ENCODE measurements at regions not wholly inside any gene's neighbourhood (a gene's known extent, or its start where the extent isn't known, plus 50 kb on each side); places are given as distances from the start of the nearest gene placed in this dataset.

GRCh38 chr3:7879572-7879971 is 622.1 kb upstream of the LMCD1 start:
- no peak for DNase-seq
- intact Hi-C loops (cut with DNase I), result no loop called here
- ATAC-seq (ENCODE audit: poor library complexity), result no peak

- intact Hi-C loops (cut with DNase I), result no loop called here
- DNase-seq (no peak), ATAC-seq (ENCODE audit: poor library complexity) (no peak)
Observed at GRCh38 chr3:7881946-7882345, 619.7 kb upstream of the LMCD1 start.

DNA sequence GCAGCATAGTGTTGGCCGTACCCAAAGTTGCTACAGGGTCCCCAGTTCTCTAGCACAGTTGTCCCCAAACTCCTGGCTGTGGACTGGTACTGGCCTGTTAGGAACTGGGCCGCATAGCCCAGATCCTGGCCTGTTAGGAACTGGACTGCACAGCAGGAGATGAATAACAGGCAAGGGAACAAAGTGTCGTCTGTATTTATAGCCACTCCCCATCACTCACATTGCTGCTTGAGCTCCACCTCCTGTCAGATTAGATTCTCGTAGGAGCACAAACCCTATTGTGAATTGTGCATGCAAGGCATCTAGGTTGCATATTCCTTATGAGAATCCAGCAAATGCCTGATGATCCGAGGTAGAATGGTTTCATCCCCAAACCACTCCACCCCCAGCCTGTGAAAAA is 604.0 kb upstream of the LMCD1 start:
- no peak for DNase-seq
- no peak for ATAC-seq (ENCODE audit: poor library complexity)
- intact Hi-C loops (cut with DNase I), result no loop called here

GRCh38 chr3:7913283-7913682 is 588.3 kb upstream of the LMCD1 start:
- DNase-seq (no peak), ATAC-seq (ENCODE audit: poor library complexity) (no peak)
- intact Hi-C loops (cut with DNase I), result no loop called here

DNA sequence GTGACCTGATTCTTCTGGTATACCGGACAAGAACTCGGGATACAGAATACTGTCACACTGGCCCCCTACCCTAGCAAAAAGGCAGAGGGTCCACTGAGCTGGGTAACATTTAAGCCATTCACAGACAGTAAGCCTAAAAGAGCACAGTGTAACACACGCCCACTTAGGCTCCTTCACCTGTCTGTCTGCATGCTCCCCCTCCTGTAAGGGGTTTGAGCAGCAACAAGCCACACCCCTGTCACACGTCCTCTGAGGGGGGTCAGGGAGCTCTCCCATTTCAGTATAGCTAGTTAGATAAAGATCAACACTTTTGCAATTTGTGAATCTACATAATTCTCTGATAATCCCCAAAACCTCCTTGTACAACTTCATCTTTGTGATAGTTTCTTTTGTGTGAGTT is 586.3 kb upstream of the LMCD1 start:
- DNase-seq (no peak), ATAC-seq (ENCODE audit: poor library complexity) (no peak)
- intact Hi-C loops (cut with DNase I), result no loop called here

GRCh38 chr3:7917443-7918151 is 584.0 kb upstream of the LMCD1 start:
- ATAC-seq (ENCODE audit: poor library complexity), result no peak
- intact Hi-C loops (cut with DNase I), result no loop called here

DNA sequence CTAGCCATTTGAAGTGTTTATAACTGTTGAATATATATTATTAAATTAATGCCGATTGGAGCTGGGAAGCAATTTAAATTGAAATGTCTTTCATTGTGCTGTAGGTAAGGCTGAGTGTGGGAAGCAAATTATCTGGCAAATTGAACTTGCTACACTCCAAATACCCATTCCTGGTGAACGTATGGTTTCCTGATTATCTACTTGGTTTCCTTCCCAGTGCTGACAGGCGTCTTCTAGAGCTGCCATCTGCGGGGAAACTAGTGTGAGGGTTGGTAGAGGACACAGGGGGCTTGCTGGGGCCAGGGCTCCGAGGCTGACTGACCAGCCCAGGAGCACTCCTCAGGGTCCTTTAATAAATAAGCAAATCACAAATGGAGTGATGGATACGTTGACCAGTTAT is 581.4 kb upstream of the LMCD1 start:
- DNase-seq (no peak), ATAC-seq (ENCODE audit: poor library complexity) (no peak)
- intact Hi-C loops (cut with DNase I), result no loop called here

More at GRCh38 chr3:7917443-7918151, 584.0 kb upstream of the LMCD1 start:
- DNase-seq, result no peak

DNA sequence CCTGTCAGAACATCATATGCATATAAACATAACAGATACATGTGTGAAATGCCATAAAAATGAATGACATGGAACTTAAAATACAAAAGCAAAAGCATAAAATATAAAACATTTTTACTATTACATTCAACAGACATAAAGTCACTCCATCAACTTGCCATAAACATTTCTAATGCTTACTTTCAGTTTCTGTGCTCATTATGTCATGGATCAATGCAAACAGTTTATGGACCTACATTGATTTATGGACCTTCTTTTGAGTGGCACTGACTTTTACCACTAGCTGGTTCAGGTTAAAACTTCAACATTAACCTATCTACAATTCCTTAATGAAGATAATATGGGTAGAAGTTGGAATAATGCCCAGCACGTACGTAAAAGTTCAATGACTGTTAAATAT is 577.4 kb upstream of the LMCD1 start:
- intact Hi-C loops (cut with DNase I), result no loop called here
- ATAC-seq (ENCODE audit: poor library complexity), result no peak
- DNase-seq, result no peak

GRCh38 chr3:7927015-7927414 is 574.6 kb upstream of the LMCD1 start:
- no peak for ATAC-seq (ENCODE audit: poor library complexity)
- intact Hi-C loops (cut with DNase I), result no loop called here
- DNase-seq, result no peak

DNA sequence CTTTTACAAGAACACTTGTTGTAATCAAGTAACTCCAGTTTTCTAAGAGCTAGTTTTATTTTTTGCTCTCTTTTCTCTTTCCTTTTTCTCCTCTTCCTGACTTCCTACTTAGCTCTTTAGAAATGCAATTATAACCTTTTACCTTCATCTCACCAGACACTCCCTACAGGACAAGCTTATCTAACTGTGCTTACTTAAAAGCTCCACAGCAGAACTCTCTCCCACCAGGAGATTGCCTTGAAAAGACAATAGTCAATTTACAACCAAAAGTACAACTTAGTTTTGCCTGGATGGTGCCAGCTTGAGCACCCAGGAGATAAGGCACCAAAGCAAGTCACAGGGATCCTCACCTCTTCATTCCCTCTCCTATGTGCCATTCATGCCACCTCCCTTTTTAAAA is 573.8 kb upstream of the LMCD1 start:
- intact Hi-C loops (cut with DNase I), result no loop called here

DNA sequence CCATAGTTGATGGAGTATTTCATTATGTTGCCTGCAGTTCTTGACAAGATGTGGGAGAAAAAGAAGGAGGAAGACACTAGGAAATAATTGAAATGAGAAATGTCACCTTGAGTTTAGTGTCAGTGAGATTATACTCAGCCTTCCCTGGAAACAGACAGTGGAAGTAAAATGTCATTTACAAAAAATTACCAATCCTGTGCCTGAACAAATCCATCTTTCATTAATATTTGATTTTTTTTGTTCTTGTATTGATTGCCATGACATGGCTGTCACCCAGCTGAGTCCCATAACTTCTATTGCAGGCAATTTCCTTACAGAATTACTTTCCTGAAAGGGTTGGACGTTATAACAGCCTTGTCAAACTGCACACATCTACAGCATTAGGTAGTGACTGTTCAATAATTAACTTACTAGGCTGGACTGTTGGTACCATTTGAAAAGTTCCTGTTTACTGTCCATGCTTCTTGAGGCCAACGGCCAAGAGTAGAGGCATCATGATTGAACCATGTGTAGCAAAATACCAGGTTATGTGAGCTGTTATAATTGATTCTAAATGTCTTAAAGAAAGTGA is 572.2 kb upstream of the LMCD1 start:
- ATAC-seq (ENCODE audit: poor library complexity) (no peak), DNase-seq (no peak)
- intact Hi-C loops (cut with DNase I), result no loop called here

More for the DNA sequence above, 573.8 kb upstream of the LMCD1 start:
- DNase-seq (no peak), ATAC-seq (ENCODE audit: poor library complexity) (no peak)

- intact Hi-C loops (cut with DNase I), result no loop called here
- ATAC-seq (ENCODE audit: poor library complexity) (no peak), DNase-seq (no peak)
Observed at GRCh38 chr3:7934362-7934761, 567.3 kb upstream of the LMCD1 start.

DNA sequence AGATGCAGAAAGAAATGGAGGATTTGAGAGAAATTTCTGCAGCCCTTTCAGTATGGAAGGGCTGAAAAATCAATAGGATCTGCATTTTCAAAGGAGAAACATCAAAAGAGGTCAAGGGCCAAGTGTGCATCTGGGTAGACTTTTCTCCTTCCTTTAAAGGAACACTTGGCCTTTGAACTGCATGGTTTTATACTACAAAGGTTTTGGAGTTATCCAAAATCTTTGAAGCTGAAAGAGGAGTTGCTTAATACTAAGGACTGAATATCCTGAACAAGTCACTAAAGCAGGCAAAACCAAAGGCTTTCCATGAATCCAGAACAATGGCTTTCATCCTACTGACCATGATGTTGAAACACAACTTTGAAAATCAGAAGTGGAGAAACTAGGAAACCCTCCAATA is 553.7 kb upstream of the LMCD1 start:
- DNase-seq (no peak), ATAC-seq (ENCODE audit: poor library complexity) (no peak)
- intact Hi-C loops (cut with DNase I), result no loop called here

DNA sequence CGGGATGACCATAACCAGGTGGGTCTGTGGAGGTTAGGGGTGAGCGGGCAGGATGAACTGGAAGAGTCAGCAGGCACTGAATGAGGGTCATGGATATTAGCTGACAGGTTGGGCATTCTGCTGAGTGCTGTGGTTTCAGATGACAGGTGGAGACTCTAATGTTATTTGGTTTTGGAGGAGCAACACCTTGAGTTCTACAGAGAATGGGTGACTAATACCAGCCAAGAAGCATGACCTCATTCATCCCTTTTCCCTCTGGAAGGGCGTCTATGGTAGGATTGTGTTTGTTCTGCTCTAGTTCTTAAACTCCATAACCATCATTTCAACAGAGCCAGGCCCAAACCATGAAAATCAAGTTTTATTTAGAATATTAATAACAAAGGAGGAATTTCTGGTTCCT is 550.7 kb upstream of the LMCD1 start:
- DNase-seq, result no peak

GRCh38 chr3:7953449-7954014 is 548.1 kb upstream of the LMCD1 start:
- no peak for ATAC-seq (ENCODE audit: poor library complexity)
- no peak for DNase-seq
- intact Hi-C loops (cut with DNase I), result no loop called here

More for the DNA sequence above, 550.7 kb upstream of the LMCD1 start:
- ATAC-seq (ENCODE audit: poor library complexity), result no peak
- intact Hi-C loops (cut with DNase I), result no loop called here

- intact Hi-C loops (cut with DNase I), result no loop called here
- ATAC-seq (ENCODE audit: poor library complexity) (no peak), DNase-seq (no peak)
Observed at GRCh38 chr3:7957024-7957423, 544.6 kb upstream of the LMCD1 start.

- DNase-seq (no peak), ATAC-seq (ENCODE audit: poor library complexity) (no peak)
- intact Hi-C loops (cut with DNase I), result no loop called here
Observed at GRCh38 chr3:7959094-7959493, 542.5 kb upstream of the LMCD1 start.

- no peak for ATAC-seq (ENCODE audit: poor library complexity)
- intact Hi-C loops (cut with DNase I), result no loop called here
- DNase-seq, result no peak
Observed at GRCh38 chr3:7960601-7961000, 541.0 kb upstream of the LMCD1 start.

- ATAC-seq (ENCODE audit: poor library complexity) (peak; percentile 22), DNase-seq (no peak)
- intact Hi-C loops (cut with DNase I), result no loop called here
Observed at GRCh38 chr3:7962301-7962700, 539.3 kb upstream of the LMCD1 start.

- intact Hi-C loops (cut with DNase I), result no loop called here
Observed at GRCh38 chr3:7964899-7965298, 536.7 kb upstream of the LMCD1 start.

DNA sequence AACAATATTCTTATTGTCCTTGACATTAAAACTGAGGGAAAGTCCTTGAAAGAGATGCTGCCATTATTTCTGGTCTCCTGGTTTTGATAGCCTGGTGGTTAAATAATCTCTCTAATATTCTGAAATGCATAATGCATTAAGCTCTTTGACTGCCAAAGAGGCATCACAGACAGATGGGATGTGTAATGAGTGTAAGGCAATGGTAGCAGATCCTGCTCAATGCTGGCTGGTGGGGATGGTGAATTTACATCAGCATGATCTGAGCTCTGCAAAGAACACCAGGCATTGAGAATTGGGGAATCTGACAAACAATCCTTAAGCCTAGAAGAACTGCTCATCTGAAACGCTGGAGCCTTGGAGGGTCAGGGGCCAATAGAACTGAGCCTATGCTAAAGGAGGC is 528.6 kb upstream of the LMCD1 start:
- no peak for ATAC-seq (ENCODE audit: poor library complexity)
- DNase-seq, result no peak
- intact Hi-C loops (cut with DNase I), result no loop called here

More at GRCh38 chr3:7964899-7965298, 536.7 kb upstream of the LMCD1 start:
- ATAC-seq (ENCODE audit: poor library complexity) (no peak), DNase-seq (no peak)

Data from Right ventricle myocardium superior (tissue), 1 donor.